GM10248 (cell line): ENCODE measurements at regions not wholly inside any gene's neighbourhood (a gene's known extent, or its start where the extent isn't known, plus 50 kb on each side); places are given as distances from the start of the nearest gene placed in this dataset.

ENCODE experiments used
- CTCF ChIA-PET: fragments of 300-600 bp; sonication (Branson Sonifier 250); formaldehyde crosslinking; extraction: SDS; loops from one replicate; lab custom pipeline; 2021; ENCODE audit warnings: antibody characterized with exemption; lab: Yijun Ruan, JAX
- POLR2A ChIA-PET: fragments of 350-650 bp; sonication (Branson Sonifier 250); formaldehyde crosslinking; extraction: SDS; loops from one replicate; lab custom pipeline; 2020; ENCODE audit warnings: antibody characterized with exemption; lab: Yijun Ruan, JAX
- DNase-seq: peaks from one replicate; pipeline ENCODE4 v3.0.0; 2012; ENCODE audit errors: extremely low spot score
- CTCF ChIP-seq: IDR thresholded peaks from 2 replicates; pipeline ENCODE4 v1.5.1; 2012; ENCODE audit warnings: mild to moderate bottlenecking, low read depth; ENCODE audit errors: extremely low read depth, missing control alignments, control extremely low read depth

- POLR2A ChIA-PET = no interaction called here
- no peak for TF ChIP-seq CTCF
Observed at GRCh38 chr15:47570881-47571640, 146.2 kb upstream of the SEMA6D start.

GRCh38 chr15:47573673-47574072, 143.6 kb upstream of the SEMA6D start:
- DNase-seq = no peak
- ChIA-PET CTCF (no interaction called here), POLR2A (no interaction called here)
- TF ChIP-seq CTCF = no peak

More at GRCh38 chr15:47570881-47571640, 146.2 kb upstream of the SEMA6D start:
- no peak for DNase-seq
- CTCF ChIA-PET = interaction anchor here (1.6 kb wide), 1 partner anchor 25 kb away, joined by 3 read pairs; no protein-coding TSS in a partner anchor

- ChIA-PET CTCF (interaction anchor here (1.4 kb wide), 1 partner anchor 18 kb away, joined by 3 read pairs; no protein-coding TSS in a partner anchor), POLR2A (no interaction called here)
- no peak for DNase-seq
- no peak for TF ChIP-seq CTCF
Observed at GRCh38 chr15:47577000-47577399, 140.3 kb upstream of the SEMA6D start.

GRCh38 chr15:47577461-47577860, 139.8 kb upstream of the SEMA6D start:
- POLR2A ChIA-PET = no interaction called here
- CTCF ChIA-PET = interaction anchor here (0.9 to 1.4 kb wide), 2 partner anchors 18 to 30 kb away, joined by 3 read pairs; no protein-coding TSS in a partner anchor
- TF ChIP-seq CTCF = no peak

GRCh38 chr15:47582233-47582632, 135.1 kb upstream of the SEMA6D start:
- CTCF ChIA-PET = no interaction called here
- POLR2A ChIA-PET = no interaction called here
- DNase-seq = no peak
- TF ChIP-seq CTCF = no peak

More at GRCh38 chr15:47577461-47577860, 139.8 kb upstream of the SEMA6D start:
- DNase-seq = no peak

- TF ChIP-seq CTCF = no peak
- CTCF ChIA-PET = no interaction called here
- POLR2A ChIA-PET = no interaction called here
- DNase-seq = no peak
Observed at GRCh38 chr15:47584316-47584715, 133.0 kb upstream of the SEMA6D start.
